ENCODE measurements at regions not wholly inside any gene's neighbourhood (a gene's known extent, or its start where the extent isn't known, plus 50 kb on each side); places are given as distances from the start of the nearest gene placed in this dataset.

DNA sequence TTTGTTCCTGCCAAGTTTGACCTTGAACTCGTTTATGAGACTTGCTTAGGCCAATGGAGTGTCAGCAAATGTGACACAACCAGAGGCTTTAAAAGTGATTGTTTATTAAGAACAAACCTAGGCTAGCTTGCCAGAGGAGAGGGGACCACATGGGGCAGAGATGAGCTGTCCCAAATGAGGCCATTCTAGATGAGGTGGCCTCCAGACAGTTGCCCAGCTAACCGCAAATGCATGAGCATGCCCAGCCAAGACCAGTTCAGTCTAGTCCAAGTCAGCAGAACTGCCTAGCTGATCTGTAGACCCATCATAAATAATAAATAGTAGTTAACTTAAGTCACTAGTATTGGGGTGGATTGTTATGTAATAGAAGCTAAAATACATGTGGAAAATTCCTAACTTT, 172.8 kb upstream of the DYRK2 start:
- Histone ChIP-seq H3K4ac (ENCODE audit: low read depth, low read length) (no peak overlapping the region; the same call in 1 of the 2 replicates), H2AK9ac (replicated peaks; ENCODE audit: low read depth, low read length, poor library complexity) (no peak overlapping the region), H4K5ac (ENCODE audit: low read depth, low read length) (no peak overlapping the region), H4K8ac (ENCODE audit: low read depth in 2 of 2, low read length in 2 of 2) (no peak overlapping the region), H2AFZ (replicated peaks; ENCODE audit: low read length, poor library complexity) (no peak overlapping the region), H3K9me3 (ENCODE audit: control insufficient read depth, insufficient read depth, low read length) (no peaks in the 10 kb centered on the region), H3K9ac (ENCODE audit: low read depth, low read length) (no peak overlapping the region), H2BK5ac (ENCODE audit: low read depth, low read length, poor library complexity, severe bottlenecking) (no peak overlapping the region), H3K9me1 (ENCODE audit: insufficient read depth, low read length) (no peaks in the 10 kb centered on the region), H4K20me1 (ENCODE audit: insufficient read depth, low read length) (no peaks in the 10 kb centered on the region), H2BK15ac (ENCODE audit: low read depth, low read length) (no peak overlapping the region), H3K18ac (ENCODE audit: low read depth, low read length) (no peak overlapping the region), H3K4me2 (ENCODE audit: low read depth, low read length) (no peak overlapping the region), H3K79me1 (ENCODE audit: low read depth in 1 of 2, low read length in 2 of 2) (no peaks in the 10 kb centered on the region), H3K4me1 (ENCODE audit: control insufficient read depth, insufficient read depth, low read length) (no peaks in the 10 kb centered on the region), H3K36me3 (ENCODE audit: control insufficient read depth, insufficient read depth, low read length) (no peaks in the 10 kb centered on the region), H4K91ac (ENCODE audit: insufficient read depth, low read depth, low read length) (peak overlapping the region; percentile 27; the same call in 1 of the 2 replicates), H3K4me3 (ENCODE audit: insufficient read depth, low read depth, low read length) (no peak overlapping the region), H3K14ac (replicated peaks; ENCODE audit: low read depth, low read length) (no peak overlapping the region), H3K27ac (ENCODE audit: insufficient read depth, low read length) (no peak overlapping the region), H3K27me3 (ENCODE audit: control insufficient read depth, insufficient read depth, low read length) (no peaks in the 10 kb centered on the region), H3K56ac (ENCODE audit: extremely low read depth, insufficient read depth, low read length) (no peak overlapping the region), H3K23ac (ENCODE audit: low read depth, low read length) (no peak overlapping the region), H2AK5ac (ENCODE audit: low read depth, low read length) (0 out of 2 replicates have a peak overlapping the region, but pooled peaks have one; percentile 15), H2BK20ac (ENCODE audit: low read depth, low read length) (no peak overlapping the region; the same call in 1 of the 2 replicates), H2BK120ac (ENCODE audit: low read depth, low read length) (no peak overlapping the region)
- ChIA-PET CTCF (no interaction called here), POLR2A (ENCODE audit: unreplicated experiment) (interaction anchor here (0.5 kb wide), 1 partner anchor 242 kb away, joined by 5 read pairs; no protein-coding TSS in a partner anchor)
- TF ChIP-seq MAZ (IDR thresholded peaks at IDR 0.05; ENCODE audit: borderline replicate concordance, low read depth, low read length), result no peak
- TF ChIP-seq SMC3 (IDR thresholded peaks at IDR 0.05; ENCODE audit: low read depth, low read length), result no peak
- no peak for TF ChIP-seq POLR2A (IDR thresholded peaks at IDR 0.05; ENCODE audit: low read depth, low read length)
- TF ChIP-seq, protein P1, sequence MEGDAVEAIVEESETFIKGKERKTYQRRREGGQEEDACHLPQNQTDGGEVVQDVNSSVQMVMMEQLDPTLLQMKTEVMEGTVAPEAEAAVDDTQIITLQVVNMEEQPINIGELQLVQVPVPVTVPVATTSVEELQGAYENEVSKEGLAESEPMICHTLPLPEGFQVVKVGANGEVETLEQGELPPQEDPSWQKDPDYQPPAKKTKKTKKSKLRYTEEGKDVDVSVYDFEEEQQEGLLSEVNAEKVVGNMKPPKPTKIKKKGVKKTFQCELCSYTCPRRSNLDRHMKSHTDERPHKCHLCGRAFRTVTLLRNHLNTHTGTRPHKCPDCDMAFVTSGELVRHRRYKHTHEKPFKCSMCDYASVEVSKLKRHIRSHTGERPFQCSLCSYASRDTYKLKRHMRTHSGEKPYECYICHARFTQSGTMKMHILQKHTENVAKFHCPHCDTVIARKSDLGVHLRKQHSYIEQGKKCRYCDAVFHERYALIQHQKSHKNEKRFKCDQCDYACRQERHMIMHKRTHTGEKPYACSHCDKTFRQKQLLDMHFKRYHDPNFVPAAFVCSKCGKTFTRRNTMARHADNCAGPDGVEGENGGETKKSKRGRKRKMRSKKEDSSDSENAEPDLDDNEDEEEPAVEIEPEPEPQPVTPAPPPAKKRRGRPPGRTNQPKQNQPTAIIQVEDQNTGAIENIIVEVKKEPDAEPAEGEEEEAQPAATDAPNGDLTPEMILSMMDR (conservative IDR thresholded peaks at IDR 0.05; ENCODE audit: low read depth, low read length), result no peak
- intact Hi-C loops (cut with micrococcal nuclease) (no loop called here), dilution Hi-C loops (cut with HindIII; ENCODE audit: low sequenced_read_pairs, unreplicated experiment) (no loop called here), in situ Hi-C loops (cut with MboI; ENCODE audit: low sequenced_read_pairs) (no loop called here)
- WGBS, 2 experiments (ENCODE audit: extremely low coverage in 2 of 2, insufficient read length in 1 of 2), result no CpG with 5 or more reads among the region's 2 CpGs
- DNase-seq, result no peak
- no TSS peak for BruUV-seq (replicated peaks)
- no peak for ATAC-seq (ENCODE audit: low read depth)
